HG03565 (cell line): ENCODE measurements at regions not wholly inside any gene's neighbourhood (a gene's known extent, or its start where the extent isn't known, plus 50 kb on each side); places are given as distances from the start of the nearest gene placed in this dataset.

ENCODE experiments used
- ATAC-seq: cut with Tn5 transposase; IDR thresholded peaks from one replicate; pipeline ENCODE4 v1.9.1; 2021; ENCODE audit warnings: mild to moderate bottlenecking, moderate library complexity; ENCODE audit not compliant: unreplicated experiment

- ATAC-seq = no peak
Observed at GRCh38 chr22:48439560-48440135, 1388.0 kb downstream of the BRD1 start.

GRCh38 chr22:48438800-48439559 is 1388.7 kb downstream of the BRD1 start:
- ATAC-seq = no peak

- no peak for ATAC-seq
Observed at GRCh38 chr22:48438096-48438495, 1389.6 kb downstream of the BRD1 start.

GRCh38 chr22:48436201-48436931 is 1391.3 kb downstream of the BRD1 start:
- no peak for ATAC-seq

GRCh38 chr22:48434868-48435250 is 1392.8 kb downstream of the BRD1 start:
- ATAC-seq = no peak

GRCh38 chr22:48434156-48434867 is 1393.4 kb downstream of the BRD1 start:
- ATAC-seq = no peak

- no peak for ATAC-seq
Observed at GRCh38 chr22:48433647-48434046, 1394.0 kb downstream of the BRD1 start.

GRCh38 chr22:48432781-48433518 is 1394.7 kb downstream of the BRD1 start:
- no peak for ATAC-seq

GRCh38 chr22:48431536-48432315 is 1395.9 kb downstream of the BRD1 start:
- no peak for ATAC-seq

GRCh38 chr22:48431014-48431413 is 1396.7 kb downstream of the BRD1 start:
- no peak for ATAC-seq

GRCh38 chr22:48429446-48430020 is 1398.1 kb downstream of the BRD1 start:
- no peak for ATAC-seq

- ATAC-seq = no peak
Observed at GRCh38 chr22:48428631-48429371, 1398.9 kb downstream of the BRD1 start.

- no peak for ATAC-seq
Observed at GRCh38 chr22:48427731-48428211, 1399.9 kb downstream of the BRD1 start.

- ATAC-seq = no peak
Observed at GRCh38 chr22:48426466-48427380, 1401.0 kb downstream of the BRD1 start.

GRCh38 chr22:48425641-48426040 is 1402.0 kb downstream of the BRD1 start:
- no peak for ATAC-seq

GRCh38 chr22:48425091-48425506 is 1402.6 kb downstream of the BRD1 start:
- ATAC-seq = no peak

GRCh38 chr22:48424661-48425060 is 1403.0 kb downstream of the BRD1 start:
- ATAC-seq = no peak

- ATAC-seq = no peak
Observed at GRCh38 chr22:48424201-48424627, 1403.5 kb downstream of the BRD1 start.
